Mesothelial cell of epicardium (in vitro differentiated cells): ENCODE measurements at regions not wholly inside any gene's neighbourhood (a gene's known extent, or its start where the extent isn't known, plus 50 kb on each side); places are given as distances from the start of the nearest gene placed in this dataset.

Experiments used
- DNase-seq, 2 experiments: peaks; one replicate each; pipeline ENCODE4 v3.0.0; 2021; ENCODE audit warnings: low spot score in 2 of 2; ENCODE audit not compliant: unreplicated experiment in 2 of 2
- H3K27ac Mint-ChIP-seq: 2 replicates; pipeline ENCODE4 v1.8.0; 2021; ENCODE audit warnings: mixed read lengths
- H3K27me3 Mint-ChIP-seq: 2 replicates; pipeline ENCODE4 v1.8.0; 2021; ENCODE audit warnings: low read depth, mixed read lengths
- H3K36me3 Mint-ChIP-seq: 2 replicates; pipeline ENCODE4 v1.8.0; 2021; ENCODE audit warnings: mixed read lengths
- H3K4me1 Mint-ChIP-seq: 2 replicates; pipeline ENCODE4 v1.8.0; 2021; ENCODE audit warnings: mixed read lengths
- H3K4me3 Mint-ChIP-seq: 2 replicates; pipeline ENCODE4 v1.8.0; 2021; ENCODE audit warnings: mild to moderate bottlenecking, moderate library complexity, mixed read lengths
- H3K9me3 Mint-ChIP-seq: 2 replicates; pipeline ENCODE4 v1.8.0; 2021; ENCODE audit warnings: mixed read lengths
- CTCF ChIP-seq: fragments of 200-600 bp; sonication (generic); IDR thresholded peaks from one replicate; pipeline ENCODE4 v1.5.0; 2021; ENCODE audit warnings: antibody characterized with exemption; ENCODE audit not compliant: unreplicated experiment

GRCh38 chr13:34747507-34747906 is 194.6 kb upstream of the NBEA start:
- H3K27me3 Mint-ChIP-seq: no peaks in the 10 kb centered on the region
- no peak overlapping the region for H3K4me3 Mint-ChIP-seq
- peaks cover 2% of the 10 kb centered on the region for H3K36me3 Mint-ChIP-seq
- TF ChIP-seq CTCF: no peak
- peaks cover 34% of the 10 kb centered on the region for H3K9me3 Mint-ChIP-seq
- H3K27ac Mint-ChIP-seq: peak overlapping the region; percentile 83
- DNase-seq: no peak
- peaks cover 50% of the 10 kb centered on the region for H3K4me1 Mint-ChIP-seq

GRCh38 chr13:34748073-34748472 is 194.0 kb upstream of the NBEA start:
- H3K4me1 Mint-ChIP-seq: peaks cover 50% of the 10 kb centered on the region
- no peak for DNase-seq
- H3K27ac Mint-ChIP-seq: peak overlapping the region; percentile 83
- H3K36me3 Mint-ChIP-seq: peaks cover 2% of the 10 kb centered on the region
- H3K27me3 Mint-ChIP-seq: no peaks in the 10 kb centered on the region
- H3K4me3 Mint-ChIP-seq: no peak overlapping the region
- no peak for TF ChIP-seq CTCF
- H3K9me3 Mint-ChIP-seq: peaks cover 29% of the 10 kb centered on the region

GRCh38 chr13:34748596-34748995 is 193.5 kb upstream of the NBEA start:
- peak overlapping the region; percentile 83 for H3K27ac Mint-ChIP-seq
- DNase-seq: no peak

GRCh38 chr13:34749046-34749445 is 193.0 kb upstream of the NBEA start:
- H3K27me3 Mint-ChIP-seq: no peaks in the 10 kb centered on the region
- no peak for DNase-seq
- H3K4me3 Mint-ChIP-seq: peak overlapping the region; percentile 16
- H3K9me3 Mint-ChIP-seq: peaks cover 21% of the 10 kb centered on the region
- no peak for TF ChIP-seq CTCF
- peak overlapping the region; percentile 84 for H3K27ac Mint-ChIP-seq
- peaks cover 50% of the 10 kb centered on the region for H3K4me1 Mint-ChIP-seq
- peaks cover 2% of the 10 kb centered on the region for H3K36me3 Mint-ChIP-seq

More at GRCh38 chr13:34748596-34748995, 193.5 kb upstream of the NBEA start:
- TF ChIP-seq CTCF: no peak
- Mint-ChIP-seq H3K4me3 (no peak overlapping the region), H3K4me1 (peaks cover 50% of the 10 kb centered on the region), H3K36me3 (peaks cover 2% of the 10 kb centered on the region), H3K27me3 (no peaks in the 10 kb centered on the region), H3K9me3 (peaks cover 23% of the 10 kb centered on the region)

GRCh38 chr13:34750078-34750931 is 191.8 kb upstream of the NBEA start:
- peak; percentile 37 to 62 for DNase-seq
- H3K4me3 Mint-ChIP-seq: peak overlapping the region; percentile 67
- TF ChIP-seq CTCF: no peak
- no peaks in the 10 kb centered on the region for H3K27me3 Mint-ChIP-seq
- H3K27ac Mint-ChIP-seq: peak overlapping the region; percentile 85
- H3K4me1 Mint-ChIP-seq: peaks cover 50% of the 10 kb centered on the region
- H3K9me3 Mint-ChIP-seq: peaks cover 10% of the 10 kb centered on the region
- peaks cover 2% of the 10 kb centered on the region for H3K36me3 Mint-ChIP-seq
